HG02870 (cell line): ENCODE measurements at regions not wholly inside any gene's neighbourhood (a gene's known extent, or its start where the extent isn't known, plus 50 kb on each side); places are given as distances from the start of the nearest gene placed in this dataset.
"Not testable (repeated sequence)": the region's sequence is repeated elsewhere in the genome, so short reads cannot be mapped to it uniquely, and the experiment has no call there.

Experiments used
- ATAC-seq: cut with Tn5 transposase; IDR thresholded peaks from one replicate; pipeline ENCODE4 v1.9.1; 2021; ENCODE audit warnings: mild to moderate bottlenecking, moderate library complexity; ENCODE audit not compliant: unreplicated experiment

GRCh38 chr5:122665051-122665450 lies 109.8 kb upstream of the SNX2 start:
- ATAC-seq, result no peak

- ATAC-seq, result peak; percentile 61
Measured at GRCh38 chr5:122668552-122668951, 106.3 kb upstream of the SNX2 start.

- ATAC-seq, result not testable (repeated sequence)
Measured at GRCh38 chr5:122669709-122670108, 105.2 kb upstream of the SNX2 start.

GRCh38 chr5:122673343-122673742 lies 101.5 kb upstream of the SNX2 start:
- ATAC-seq, result no peak

- ATAC-seq, result no peak
Measured at GRCh38 chr5:122674385-122674784, 100.5 kb upstream of the SNX2 start.

- ATAC-seq, result no peak
Measured at GRCh38 chr5:122680623-122681350, 94.1 kb upstream of the SNX2 start.

GRCh38 chr5:122683631-122684030 lies 91.2 kb upstream of the SNX2 start:
- ATAC-seq, result no peak

- no peak for ATAC-seq
Measured at GRCh38 chr5:122690266-122690665, 84.6 kb upstream of the SNX2 start.

GRCh38 chr5:122691931-122692330 lies 82.9 kb upstream of the SNX2 start:
- no peak for ATAC-seq

- peak; percentile 51 for ATAC-seq
Measured at GRCh38 chr5:122693963-122694362, 80.9 kb upstream of the SNX2 start.

GRCh38 chr5:122694884-122695283 lies 80.0 kb upstream of the SNX2 start:
- no peak for ATAC-seq

GRCh38 chr5:122696735-122697134 lies 78.1 kb upstream of the SNX2 start:
- ATAC-seq, result not testable (repeated sequence)

GRCh38 chr5:122697191-122697590 lies 77.7 kb upstream of the SNX2 start:
- ATAC-seq, result no peak

GRCh38 chr5:122699201-122699600 lies 75.7 kb upstream of the SNX2 start:
- ATAC-seq, result no peak

GRCh38 chr5:122701640-122702523 lies 73.0 kb upstream of the SNX2 start:
- peak; percentile 99 for ATAC-seq

GRCh38 chr5:122702524-122702875 lies 72.4 kb upstream of the SNX2 start:
- peak; percentile 29 for ATAC-seq

GRCh38 chr5:122703203-122703602 lies 71.7 kb upstream of the SNX2 start:
- no peak for ATAC-seq

- ATAC-seq, result no peak
Measured at GRCh38 chr5:122704247-122705036, 70.4 kb upstream of the SNX2 start.

GRCh38 chr5:122705851-122706250 lies 69.0 kb upstream of the SNX2 start:
- no peak for ATAC-seq

GRCh38 chr5:122707796-122708195 lies 67.1 kb upstream of the SNX2 start:
- no peak for ATAC-seq

- no peak for ATAC-seq
Measured at GRCh38 chr5:122713041-122713440, 61.8 kb upstream of the SNX2 start.
